Fibroblast of lung (primary cell): ENCODE measurements at regions not wholly inside any gene's neighbourhood (a gene's known extent, or its start where the extent isn't known, plus 50 kb on each side); places are given as distances from the start of the nearest gene placed in this dataset.

Experiments used
- CTCF ChIP-seq, 2 donors: IDR thresholded peaks in 1 of 2; conservative IDR thresholded peaks in 1 of 2; 1 replicate in 1 of 2; 2 replicates in 1 of 2; pipeline ENCODE4 v1.5.1; 2011 to 2012; ENCODE audit warnings: low read length in 2 of 2, control low read depth in 1 of 2, inconsistent platforms in 1 of 2, low read depth in 1 of 2, mild to moderate bottlenecking in 1 of 2
- EZH2 ChIP-seq: IDR thresholded peaks from 2 replicates; pipeline ENCODE4 v1.5.1; 2012; ENCODE audit warnings: low read length, control low read depth, mild to moderate bottlenecking; ENCODE audit errors: missing control alignments

GRCh38 chr4:187826725-187827124 is 168.8 kb upstream of the ZFP42 start:
- TF ChIP-seq CTCF (conservative IDR thresholded peaks at IDR 0.05 in 1 of 2, IDR thresholded peaks at IDR 0.05 in 1 of 2; ENCODE audit: low read depth in 1 of 2, low read length in 2 of 2) (no peak), EZH2 (no peak)
